ENCODE measurements at regions not wholly inside any gene's neighbourhood (a gene's known extent, or its start where the extent isn't known, plus 50 kb on each side); places are given as distances from the start of the nearest gene placed in this dataset.
"Not testable (repeated sequence)": the region's sequence is repeated elsewhere in the genome, so short reads cannot be mapped to it uniquely, and the experiment has no call there.

- no peak for DNase-seq
Measured at GRCh38 chr17:77087650-77088454, 52.9 kb upstream of the SEC14L1 start.

- peak; percentile 96 for DNase-seq
Measured at GRCh38 chr17:77088455-77089123, 52.2 kb upstream of the SEC14L1 start.

DNA sequence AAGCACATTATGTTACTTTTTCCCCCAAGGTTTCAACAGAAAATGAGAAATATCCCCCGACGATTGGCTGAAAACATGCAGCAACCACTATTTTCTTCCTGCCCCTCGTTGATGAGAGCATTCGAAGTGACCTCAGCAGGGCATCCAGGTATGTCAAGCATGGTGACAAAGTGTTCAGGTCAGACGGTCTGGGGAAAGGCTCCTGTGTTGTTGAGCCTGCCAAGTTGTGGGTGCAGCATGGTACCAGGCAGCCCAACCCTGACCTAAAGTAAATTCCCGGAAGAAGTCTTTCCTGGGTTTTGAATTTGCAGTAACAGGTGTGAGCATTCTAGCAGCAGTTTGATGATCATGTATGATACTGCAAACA is 51.7 kb upstream of the SEC14L1 start:
- peak; percentile 28 for DNase-seq

- not testable (repeated sequence) for DNase-seq
Measured at GRCh38 chr17:77089949-77090348, 50.8 kb upstream of the SEC14L1 start.

DNA sequence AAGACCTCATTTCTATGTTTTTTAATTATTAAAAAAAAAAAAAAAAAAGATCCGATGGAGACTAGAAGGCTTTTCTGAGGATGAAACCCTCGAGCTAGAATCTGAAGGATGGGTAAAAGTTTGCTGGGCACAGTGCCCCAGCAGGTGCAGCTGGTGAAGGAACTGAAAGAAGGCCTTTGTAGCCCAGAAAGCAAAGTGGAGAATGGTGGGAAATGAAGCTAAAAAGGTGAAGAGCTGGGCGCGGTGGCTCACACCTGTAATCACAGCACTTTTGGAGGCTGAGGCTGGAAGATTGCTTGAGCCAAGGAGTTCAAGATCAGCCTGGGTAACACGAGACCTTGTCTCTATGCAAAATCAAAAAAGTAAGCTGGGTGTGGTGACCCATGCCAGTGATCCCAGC is 50.3 kb upstream of the SEC14L1 start:
- no peak for DNase-seq
